HL-60 (cell line): ENCODE measurements at regions not wholly inside any gene's neighbourhood (a gene's known extent, or its start where the extent isn't known, plus 50 kb on each side); places are given as distances from the start of the nearest gene placed in this dataset.

Experiments
- DNase-seq, 2 experiments: peaks; one replicate each; pipeline ENCODE4 v3.0.0-alpha.2; 2010 to 2020; ENCODE audit warnings: low read depth in 1 of 2, low spot score in 1 of 2
- H3K27ac ChIP-seq: fragments of 250-450 bp; sonication (Bioruptor Pico); replicated peaks from 2 replicates; pipeline ENCODE4 v1.5.1; 2020; ENCODE audit warnings: mild to moderate bottlenecking, moderate library complexity
- H3K27me3 ChIP-seq: fragments of 250-450 bp; sonication (Bioruptor Pico); 2 replicates; pipeline ENCODE4 v1.5.1; 2021; ENCODE audit warnings: mild to moderate bottlenecking, moderate library complexity; ENCODE audit not compliant: insufficient read depth, poor library complexity, severe bottlenecking
- H3K4me3 ChIP-seq: replicated peaks from 2 replicates; pipeline ENCODE4 v1.5.1; 2011; ENCODE audit warnings: mild to moderate bottlenecking, control low read depth, low read length; ENCODE audit not compliant: insufficient read depth
- GABPA ChIP-seq: IDR thresholded peaks from 2 replicates; pipeline ENCODE4 v1.6.1; 2012; ENCODE audit warnings: low read depth
- POLR2AphosphoS5 ChIP-seq: IDR thresholded peaks from 2 replicates; pipeline ENCODE4 v1.6.1; 2012; ENCODE audit warnings: low read depth
- SPI1 ChIP-seq: IDR thresholded peaks from 2 replicates; pipeline ENCODE4 v1.6.1; 2012; ENCODE audit warnings: low read depth, mild to moderate bottlenecking, borderline replicate concordance
- TF ChIP-seq, protein P1 (sequence below): IDR thresholded peaks from one replicate; pipeline ENCODE4 v1.5.1; 2011; ENCODE audit warnings: low read length, control low read depth, inconsistent platforms; ENCODE audit not compliant: insufficient read depth
- TF ChIP-seq, protein P2 (sequence below): IDR thresholded peaks from 2 replicates; pipeline ENCODE4 v1.6.1; 2012; ENCODE audit warnings: low read depth; ENCODE audit not compliant: insufficient replicate concordance

DNA sequence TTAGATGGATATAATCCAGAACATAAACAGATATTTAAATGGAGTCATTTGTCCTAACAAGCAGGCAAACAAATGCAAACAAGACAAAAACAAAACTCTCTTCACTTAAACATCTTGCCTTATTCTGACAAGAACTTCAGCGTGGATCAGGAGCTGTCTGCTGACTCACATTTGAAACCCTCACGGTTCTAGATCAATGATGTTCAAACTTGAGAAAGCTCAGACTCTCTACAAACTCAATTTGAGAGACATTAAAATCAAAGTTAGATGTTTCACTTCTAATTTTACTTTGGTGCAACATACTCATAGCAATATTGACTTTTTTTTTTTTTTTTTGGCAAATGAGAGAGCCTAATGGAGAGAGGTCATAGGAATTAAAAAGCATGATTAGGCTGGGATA, 362.8 kb upstream of the SLC14A2 start:
- Histone ChIP-seq H3K27me3 (peaks cover 8% of the 10 kb centered on the region), H3K4me3 (no peak overlapping the region), H3K27ac (no peak overlapping the region)
- no peak for TF ChIP-seq GABPA
- TF ChIP-seq SPI1: no peak
- TF ChIP-seq, protein P1, sequence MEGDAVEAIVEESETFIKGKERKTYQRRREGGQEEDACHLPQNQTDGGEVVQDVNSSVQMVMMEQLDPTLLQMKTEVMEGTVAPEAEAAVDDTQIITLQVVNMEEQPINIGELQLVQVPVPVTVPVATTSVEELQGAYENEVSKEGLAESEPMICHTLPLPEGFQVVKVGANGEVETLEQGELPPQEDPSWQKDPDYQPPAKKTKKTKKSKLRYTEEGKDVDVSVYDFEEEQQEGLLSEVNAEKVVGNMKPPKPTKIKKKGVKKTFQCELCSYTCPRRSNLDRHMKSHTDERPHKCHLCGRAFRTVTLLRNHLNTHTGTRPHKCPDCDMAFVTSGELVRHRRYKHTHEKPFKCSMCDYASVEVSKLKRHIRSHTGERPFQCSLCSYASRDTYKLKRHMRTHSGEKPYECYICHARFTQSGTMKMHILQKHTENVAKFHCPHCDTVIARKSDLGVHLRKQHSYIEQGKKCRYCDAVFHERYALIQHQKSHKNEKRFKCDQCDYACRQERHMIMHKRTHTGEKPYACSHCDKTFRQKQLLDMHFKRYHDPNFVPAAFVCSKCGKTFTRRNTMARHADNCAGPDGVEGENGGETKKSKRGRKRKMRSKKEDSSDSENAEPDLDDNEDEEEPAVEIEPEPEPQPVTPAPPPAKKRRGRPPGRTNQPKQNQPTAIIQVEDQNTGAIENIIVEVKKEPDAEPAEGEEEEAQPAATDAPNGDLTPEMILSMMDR: no peak
- TF ChIP-seq POLR2AphosphoS5: no peak
- TF ChIP-seq, protein P2, sequence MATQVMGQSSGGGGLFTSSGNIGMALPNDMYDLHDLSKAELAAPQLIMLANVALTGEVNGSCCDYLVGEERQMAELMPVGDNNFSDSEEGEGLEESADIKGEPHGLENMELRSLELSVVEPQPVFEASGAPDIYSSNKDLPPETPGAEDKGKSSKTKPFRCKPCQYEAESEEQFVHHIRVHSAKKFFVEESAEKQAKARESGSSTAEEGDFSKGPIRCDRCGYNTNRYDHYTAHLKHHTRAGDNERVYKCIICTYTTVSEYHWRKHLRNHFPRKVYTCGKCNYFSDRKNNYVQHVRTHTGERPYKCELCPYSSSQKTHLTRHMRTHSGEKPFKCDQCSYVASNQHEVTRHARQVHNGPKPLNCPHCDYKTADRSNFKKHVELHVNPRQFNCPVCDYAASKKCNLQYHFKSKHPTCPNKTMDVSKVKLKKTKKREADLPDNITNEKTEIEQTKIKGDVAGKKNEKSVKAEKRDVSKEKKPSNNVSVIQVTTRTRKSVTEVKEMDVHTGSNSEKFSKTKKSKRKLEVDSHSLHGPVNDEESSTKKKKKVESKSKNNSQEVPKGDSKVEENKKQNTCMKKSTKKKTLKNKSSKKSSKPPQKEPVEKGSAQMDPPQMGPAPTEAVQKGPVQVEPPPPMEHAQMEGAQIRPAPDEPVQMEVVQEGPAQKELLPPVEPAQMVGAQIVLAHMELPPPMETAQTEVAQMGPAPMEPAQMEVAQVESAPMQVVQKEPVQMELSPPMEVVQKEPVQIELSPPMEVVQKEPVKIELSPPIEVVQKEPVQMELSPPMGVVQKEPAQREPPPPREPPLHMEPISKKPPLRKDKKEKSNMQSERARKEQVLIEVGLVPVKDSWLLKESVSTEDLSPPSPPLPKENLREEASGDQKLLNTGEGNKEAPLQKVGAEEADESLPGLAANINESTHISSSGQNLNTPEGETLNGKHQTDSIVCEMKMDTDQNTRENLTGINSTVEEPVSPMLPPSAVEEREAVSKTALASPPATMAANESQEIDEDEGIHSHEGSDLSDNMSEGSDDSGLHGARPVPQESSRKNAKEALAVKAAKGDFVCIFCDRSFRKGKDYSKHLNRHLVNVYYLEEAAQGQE: no peak
- no peak for DNase-seq

DNA sequence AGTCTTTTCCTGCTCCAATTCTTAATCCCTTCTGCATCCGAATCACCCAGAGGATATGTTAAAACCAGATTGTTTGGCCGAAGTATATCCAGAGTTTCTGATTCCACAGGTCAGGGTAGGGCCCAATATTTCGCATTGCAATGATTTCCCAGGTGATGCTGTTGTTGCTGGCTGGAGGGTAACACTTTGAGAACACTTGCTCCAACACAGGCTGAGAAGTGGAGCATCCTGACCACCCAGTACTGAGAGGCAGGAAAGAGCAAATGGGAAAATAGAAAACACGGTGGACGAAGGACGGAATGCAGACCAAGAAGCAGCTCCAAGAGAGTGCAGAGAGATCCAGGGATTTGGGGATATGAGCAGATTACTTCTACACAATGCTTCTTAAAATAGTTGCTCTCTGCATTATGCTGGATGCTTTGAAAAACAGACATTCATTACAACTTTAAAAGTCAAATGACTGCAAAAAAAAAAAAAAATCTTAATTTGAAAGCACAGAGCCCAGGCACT, 362.2 kb upstream of the SLC14A2 start:
- Histone ChIP-seq H3K4me3 (no peak overlapping the region), H3K27me3 (peaks cover 8% of the 10 kb centered on the region), H3K27ac (no peak overlapping the region)
- no peak for TF ChIP-seq SPI1
- TF ChIP-seq, protein P1: no peak
- no peak for TF ChIP-seq POLR2AphosphoS5
- no peak for TF ChIP-seq GABPA
- TF ChIP-seq, protein P2: no peak
- no peak for DNase-seq

DNA sequence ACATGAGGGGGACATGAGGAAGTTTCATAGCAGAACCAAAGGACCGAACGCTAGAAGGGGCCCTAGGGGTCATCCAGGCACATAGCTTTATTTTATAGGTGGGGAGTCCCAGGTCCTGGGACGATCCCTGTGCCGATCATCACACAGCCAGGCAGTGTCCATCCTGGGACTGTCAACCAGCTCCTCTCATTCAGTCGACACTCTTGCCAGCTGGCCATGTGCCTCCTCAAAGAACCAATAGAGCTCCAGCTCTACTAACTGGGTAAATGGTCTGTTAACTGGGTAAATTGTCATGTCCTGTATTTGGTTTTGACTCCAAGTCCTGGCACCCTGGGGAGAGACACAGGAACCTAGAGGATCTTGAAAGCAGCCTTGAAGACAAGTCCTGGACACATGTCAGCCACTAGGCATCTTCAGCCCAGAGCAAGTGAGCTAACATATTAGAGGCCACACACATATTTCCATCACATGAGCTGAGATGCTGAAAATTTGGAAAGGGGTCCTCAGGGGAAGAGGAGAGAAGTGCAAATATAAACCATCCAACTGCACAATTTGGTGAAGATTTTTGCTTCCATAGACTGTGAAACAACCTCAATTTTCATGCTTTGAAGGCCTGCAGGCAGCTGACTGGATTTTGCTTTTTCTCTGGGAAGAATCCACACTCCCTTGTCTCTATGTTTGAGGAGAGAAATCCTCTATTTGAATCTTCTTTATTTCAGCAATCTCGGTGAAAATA, 361.1 kb upstream of the SLC14A2 start:
- no peak overlapping the region for H3K27ac ChIP-seq
- DNase-seq: no peak
- H3K4me3 ChIP-seq: no peak overlapping the region
- peaks cover 4% of the 10 kb centered on the region for H3K27me3 ChIP-seq
- TF ChIP-seq, protein P2: no peak
- TF ChIP-seq SPI1 (no peak), POLR2AphosphoS5 (no peak), GABPA (no peak)
- TF ChIP-seq, protein P1: no peak
